ENCODE measurements at regions not wholly inside any gene's neighbourhood (a gene's known extent, or its start where the extent isn't known, plus 50 kb on each side); places are given as distances from the start of the nearest gene placed in this dataset.

DNA sequence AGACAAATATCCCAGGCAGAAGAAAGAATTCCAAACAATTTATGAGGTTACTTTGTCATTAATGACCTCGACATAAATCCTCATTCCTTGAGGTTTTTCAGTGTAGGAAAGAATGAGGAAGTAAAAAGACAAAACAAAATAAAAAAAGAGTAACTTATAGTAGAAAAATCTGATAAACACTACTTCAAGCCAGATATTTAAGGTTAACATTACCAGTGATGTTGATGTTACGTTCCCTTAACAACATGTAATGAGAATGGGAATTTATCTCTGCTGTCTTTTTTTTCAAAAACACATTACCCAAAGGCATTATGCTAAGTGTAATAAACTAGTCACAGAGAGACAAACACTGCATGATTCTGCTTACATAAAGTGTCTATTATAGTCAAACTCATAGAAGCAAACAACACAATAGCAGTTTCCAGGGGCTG, 935.1 kb downstream of the SLITRK1 start:
- TF ChIP-seq, protein P1, sequence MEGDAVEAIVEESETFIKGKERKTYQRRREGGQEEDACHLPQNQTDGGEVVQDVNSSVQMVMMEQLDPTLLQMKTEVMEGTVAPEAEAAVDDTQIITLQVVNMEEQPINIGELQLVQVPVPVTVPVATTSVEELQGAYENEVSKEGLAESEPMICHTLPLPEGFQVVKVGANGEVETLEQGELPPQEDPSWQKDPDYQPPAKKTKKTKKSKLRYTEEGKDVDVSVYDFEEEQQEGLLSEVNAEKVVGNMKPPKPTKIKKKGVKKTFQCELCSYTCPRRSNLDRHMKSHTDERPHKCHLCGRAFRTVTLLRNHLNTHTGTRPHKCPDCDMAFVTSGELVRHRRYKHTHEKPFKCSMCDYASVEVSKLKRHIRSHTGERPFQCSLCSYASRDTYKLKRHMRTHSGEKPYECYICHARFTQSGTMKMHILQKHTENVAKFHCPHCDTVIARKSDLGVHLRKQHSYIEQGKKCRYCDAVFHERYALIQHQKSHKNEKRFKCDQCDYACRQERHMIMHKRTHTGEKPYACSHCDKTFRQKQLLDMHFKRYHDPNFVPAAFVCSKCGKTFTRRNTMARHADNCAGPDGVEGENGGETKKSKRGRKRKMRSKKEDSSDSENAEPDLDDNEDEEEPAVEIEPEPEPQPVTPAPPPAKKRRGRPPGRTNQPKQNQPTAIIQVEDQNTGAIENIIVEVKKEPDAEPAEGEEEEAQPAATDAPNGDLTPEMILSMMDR (IDR thresholded peaks at IDR 0.05; ENCODE audit: insufficient read depth, low read length) = no peak
- TF ChIP-seq POLR2AphosphoS5 (IDR thresholded peaks at IDR 0.05; ENCODE audit: low read depth) (no peak), SPI1 (IDR thresholded peaks at IDR 0.05; ENCODE audit: borderline replicate concordance, low read depth) (no peak)

Data from HL-60 (cell line).